NCI-H2081 (cell line): ENCODE measurements at regions not wholly inside any gene's neighbourhood (a gene's known extent, or its start where the extent isn't known, plus 50 kb on each side); places are given as distances from the start of the nearest gene placed in this dataset.
"Not testable (repeated sequence)": the region's sequence is repeated elsewhere in the genome, so short reads cannot be mapped to it uniquely, and the experiment has no call there.

Experiments
- DNase-seq, 2 experiments: peaks; one replicate each; lab custom pipeline; 2025; lab: John Stamatoyannopoulos, UW

DNA sequence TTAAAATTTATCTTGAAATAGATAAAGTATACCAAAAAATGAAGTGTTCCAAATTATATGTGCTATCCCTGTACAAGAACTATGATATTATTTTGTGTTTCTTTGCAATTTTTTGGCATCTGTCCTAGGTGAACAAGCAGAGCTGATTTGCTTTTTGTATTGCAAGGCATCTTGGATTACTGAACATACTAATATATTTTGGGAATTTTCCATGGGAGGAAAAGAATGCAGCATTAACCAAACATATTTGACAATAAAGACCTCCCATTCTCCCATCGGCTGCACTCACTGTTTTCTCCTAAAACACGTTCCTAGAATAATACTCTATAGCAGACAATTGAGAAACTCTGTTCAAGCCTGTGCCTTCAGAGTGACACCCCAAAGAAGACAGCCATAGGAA, 265.1 kb upstream of the ALCAM start:
- DNase-seq = no peak

GRCh38 chr3:105103139-105103538, 263.6 kb upstream of the ALCAM start:
- DNase-seq = no peak

DNA sequence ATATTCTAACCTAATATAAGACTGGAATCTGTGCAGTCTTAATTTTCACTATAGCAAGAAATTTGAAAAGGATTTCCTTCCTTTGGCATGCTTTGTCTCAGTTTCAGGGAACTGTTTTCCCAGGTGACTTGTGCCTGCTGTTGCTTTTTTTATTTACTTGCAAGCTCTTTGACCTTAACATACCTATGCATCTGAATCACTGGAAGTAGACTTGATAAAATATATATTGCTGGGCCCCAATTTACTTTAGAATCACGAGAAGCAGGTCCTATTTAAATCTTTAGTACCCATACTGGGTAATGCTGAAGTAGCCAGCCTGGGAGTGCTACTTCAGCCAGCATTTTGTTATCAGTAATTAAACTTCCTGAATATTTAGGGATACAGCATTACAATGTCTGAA, 257.9 kb upstream of the ALCAM start:
- DNase-seq = no peak

DNA sequence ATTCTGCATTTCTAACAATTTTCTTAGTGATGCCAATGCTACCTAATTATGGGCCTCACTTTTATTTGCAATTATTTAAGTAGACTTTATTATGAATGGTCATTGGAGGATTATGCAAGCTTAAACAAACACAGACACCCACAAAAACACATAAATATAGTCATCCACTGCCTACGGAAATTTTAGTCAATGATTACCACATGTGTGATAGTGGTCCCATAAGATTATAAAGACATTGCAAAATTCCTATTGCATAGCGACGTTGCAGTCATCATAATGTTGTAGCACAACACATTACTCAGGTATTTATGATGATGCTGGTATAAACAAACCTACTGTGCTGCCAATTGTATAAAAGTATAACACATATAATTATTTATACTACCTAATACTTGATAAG, 247.8 kb upstream of the ALCAM start:
- DNase-seq = no peak

- no peak for DNase-seq
Measured at GRCh38 chr3:105119801-105120340, 246.8 kb upstream of the ALCAM start.

DNA sequence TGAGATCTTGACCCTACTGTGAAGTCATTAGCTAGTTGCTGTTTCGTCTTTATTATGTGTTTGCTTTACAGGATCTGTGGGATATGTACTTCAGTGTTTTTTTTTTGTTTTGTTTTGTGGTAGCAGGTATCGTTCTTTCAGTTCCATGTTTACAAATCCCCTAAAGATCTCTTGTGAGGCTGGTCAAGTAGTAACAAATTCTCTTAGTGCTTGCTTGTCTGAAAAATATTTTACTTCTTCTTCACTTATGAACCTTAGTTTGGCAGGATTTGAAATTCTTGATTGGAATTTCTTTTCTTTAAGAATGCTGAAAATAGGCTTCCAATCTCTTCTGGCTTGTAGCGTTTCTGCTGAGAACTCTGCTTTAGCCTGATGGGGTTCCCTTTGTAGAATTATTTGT, 235.8 kb upstream of the ALCAM start:
- no peak for DNase-seq

GRCh38 chr3:105137911-105138310, 228.8 kb upstream of the ALCAM start:
- no peak for DNase-seq

- no peak for DNase-seq
Measured at GRCh38 chr3:105139881-105140560, 226.7 kb upstream of the ALCAM start.

GRCh38 chr3:105140899-105141367, 225.8 kb upstream of the ALCAM start:
- DNase-seq = no peak

GRCh38 chr3:105144837-105145236, 221.9 kb upstream of the ALCAM start:
- DNase-seq = no peak

- no peak for DNase-seq
Measured at GRCh38 chr3:105145511-105145910, 221.2 kb upstream of the ALCAM start.

GRCh38 chr3:105149197-105149596, 217.5 kb upstream of the ALCAM start:
- DNase-seq = not testable (repeated sequence)

- no peak for DNase-seq
Measured at GRCh38 chr3:105152987-105153386, 213.7 kb upstream of the ALCAM start.

GRCh38 chr3:105154692-105155091, 212.0 kb upstream of the ALCAM start:
- no peak for DNase-seq

DNA sequence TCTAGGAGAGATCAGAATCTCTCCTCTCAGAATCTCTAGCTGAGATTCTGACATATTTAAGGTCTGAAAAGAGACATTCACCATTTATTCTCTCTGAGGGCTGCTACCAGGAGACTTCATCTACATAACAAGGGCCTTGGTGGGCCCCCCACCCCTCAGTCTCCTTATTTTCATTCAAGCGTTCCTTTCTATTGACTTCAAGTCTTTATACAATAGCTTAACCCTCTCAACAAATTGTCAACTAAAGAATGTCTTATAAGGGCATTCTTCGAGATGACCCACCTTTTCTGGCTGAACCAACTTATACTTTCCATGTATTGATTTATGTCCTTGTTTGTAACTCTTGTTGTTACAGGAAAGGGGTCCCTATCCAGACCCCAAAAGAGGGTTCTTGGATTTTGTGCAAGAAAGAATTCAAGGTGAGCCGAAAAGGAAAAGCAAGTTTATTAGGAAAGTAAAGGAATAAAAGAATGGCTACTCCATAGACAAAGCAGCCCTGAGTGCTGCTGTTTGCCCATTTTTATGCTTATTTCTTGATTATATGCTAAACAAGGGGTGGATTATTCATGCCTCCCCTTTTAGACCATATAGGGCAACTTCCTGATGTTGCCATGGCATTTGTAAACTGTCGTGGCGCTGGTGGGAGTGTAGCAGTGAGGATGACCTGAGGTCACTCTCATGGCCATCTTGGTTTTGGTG, 209.5 kb upstream of the ALCAM start:
- no peak for DNase-seq

DNA sequence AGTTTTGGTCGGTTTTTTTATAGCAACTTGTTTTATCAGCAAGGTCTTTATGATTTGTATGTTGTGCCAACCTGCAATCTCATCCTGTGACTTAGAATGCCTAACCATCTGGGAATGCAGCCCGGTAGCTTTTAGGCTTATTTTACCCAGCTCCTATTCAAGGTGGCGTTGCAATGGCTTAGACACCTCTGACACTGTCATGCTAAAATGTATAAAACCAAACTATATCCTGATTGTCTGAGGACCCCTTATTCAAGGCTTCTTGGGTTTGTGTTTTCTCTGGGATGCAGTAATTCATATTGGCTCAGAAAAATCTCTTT, 209.0 kb upstream of the ALCAM start:
- DNase-seq = no peak

- no peak for DNase-seq
Measured at GRCh38 chr3:105158286-105158685, 208.4 kb upstream of the ALCAM start.

- DNase-seq = no peak
Measured at GRCh38 chr3:105162448-105162847, 204.3 kb upstream of the ALCAM start.

- DNase-seq = no peak
Measured at GRCh38 chr3:105166893-105167292, 199.8 kb upstream of the ALCAM start.

DNA sequence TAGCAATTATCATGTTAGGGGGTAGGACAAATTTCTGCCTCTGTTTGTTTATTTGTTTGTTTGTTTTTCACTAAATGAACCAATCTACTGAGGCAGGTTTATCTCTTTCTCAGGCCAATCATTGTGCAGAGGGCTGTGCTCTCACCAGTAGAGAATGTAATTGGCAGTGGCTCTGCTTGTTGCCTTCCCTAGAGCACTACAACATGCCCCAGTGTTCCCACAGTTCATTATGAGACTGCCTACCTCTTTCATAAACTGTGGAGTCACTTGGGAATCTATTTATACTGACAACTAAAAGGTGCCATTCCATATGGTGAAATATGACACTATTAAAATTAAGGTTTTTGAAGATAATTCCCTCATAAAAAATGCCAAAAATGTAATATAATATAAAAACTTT, 196.3 kb upstream of the ALCAM start:
- DNase-seq = no peak

DNA sequence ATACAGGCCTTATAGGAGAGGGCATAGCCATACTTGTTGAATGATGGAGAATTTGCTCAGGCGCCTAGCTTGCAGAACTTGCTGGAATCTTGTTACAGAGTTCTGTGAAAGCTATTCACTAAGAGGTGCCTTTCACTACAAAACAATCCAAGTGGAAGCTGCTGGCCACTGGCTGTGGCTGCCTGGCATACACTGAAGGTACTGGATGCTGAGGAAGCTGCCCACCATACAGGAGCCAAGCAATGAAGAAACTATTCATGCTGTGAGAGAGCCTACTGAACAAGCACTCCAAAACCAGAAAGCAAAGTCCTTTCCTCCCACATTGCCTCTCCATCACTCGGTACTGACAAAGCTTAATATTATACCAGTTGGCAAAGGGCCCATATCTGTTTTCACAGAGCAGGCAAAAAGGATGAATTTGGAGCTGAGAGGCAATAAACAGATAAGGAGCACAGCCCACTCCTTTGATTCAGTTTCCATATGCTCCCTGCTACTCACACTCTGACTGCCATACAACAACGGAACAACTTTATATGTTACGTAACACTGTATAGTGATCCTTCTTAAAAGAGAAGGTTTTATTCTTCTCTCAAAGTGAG, 192.6 kb upstream of the ALCAM start:
- DNase-seq = peak; percentile 16 to 33

DNA sequence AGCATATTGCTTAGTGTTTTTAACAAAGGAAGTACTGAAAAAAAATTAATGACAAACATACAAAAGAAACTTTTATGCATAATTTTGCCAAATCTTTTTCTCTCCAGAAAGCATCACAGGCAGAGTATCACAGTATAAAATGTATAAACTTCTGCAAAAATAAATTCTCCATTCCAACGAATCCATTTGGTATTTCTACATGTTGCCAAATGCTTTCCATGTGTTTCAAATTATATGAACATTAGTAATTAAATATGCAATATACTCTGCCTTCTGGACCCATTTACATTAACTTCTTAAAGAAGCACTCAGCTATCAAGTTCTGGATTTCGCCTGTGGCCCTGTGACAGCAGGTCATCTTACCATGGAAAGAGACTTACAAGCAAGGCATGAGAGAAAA, 189.1 kb upstream of the ALCAM start:
- no peak for DNase-seq

- no peak for DNase-seq
Measured at GRCh38 chr3:105187344-105187743, 179.4 kb upstream of the ALCAM start.
